ENCODE measurements at regions not wholly inside any gene's neighbourhood (a gene's known extent, or its start where the extent isn't known, plus 50 kb on each side); places are given as distances from the start of the nearest gene placed in this dataset.

- TF ChIP-seq CTCF (IDR thresholded peaks at IDR 0.05), result no peak
- DNase-seq (ENCODE audit: low spot score) (no peak), ATAC-seq (ENCODE audit: low FRiP score) (no peak)
These were observed 361.2 kb downstream of the BCOR start for GRCh38 chrX:39736216-39737211.

GRCh38 chrX:39739585-39739984 is 358.2 kb downstream of the BCOR start:
- DNase-seq (ENCODE audit: low spot score) (no peak), ATAC-seq (ENCODE audit: low FRiP score) (no peak)
- no peak for TF ChIP-seq CTCF (IDR thresholded peaks at IDR 0.05)

- ATAC-seq (ENCODE audit: low FRiP score), result no peak
- no peak for DNase-seq (ENCODE audit: low spot score)
- TF ChIP-seq CTCF (IDR thresholded peaks at IDR 0.05), result no peak
These were observed 357.7 kb downstream of the BCOR start for GRCh38 chrX:39740078-39740477.

- no peak for TF ChIP-seq CTCF (IDR thresholded peaks at IDR 0.05)
- ATAC-seq (ENCODE audit: low FRiP score) (no peak), DNase-seq (ENCODE audit: low spot score) (no peak)
These were observed 355.9 kb downstream of the BCOR start for GRCh38 chrX:39741904-39742303.

GRCh38 chrX:39745818-39746217 is 351.9 kb downstream of the BCOR start:
- DNase-seq (ENCODE audit: low spot score), result no peak

GRCh38 chrX:39749135-39749534 is 348.6 kb downstream of the BCOR start:
- ATAC-seq (ENCODE audit: low FRiP score), result no peak
- DNase-seq (ENCODE audit: low spot score), result no peak
- TF ChIP-seq CTCF (IDR thresholded peaks at IDR 0.05), result no peak

More at GRCh38 chrX:39745818-39746217, 351.9 kb downstream of the BCOR start:
- TF ChIP-seq CTCF (IDR thresholded peaks at IDR 0.05), result no peak
- ATAC-seq (ENCODE audit: low FRiP score), result no peak

- no peak for TF ChIP-seq CTCF (IDR thresholded peaks at IDR 0.05)
- ATAC-seq (ENCODE audit: low FRiP score) (no peak), DNase-seq (ENCODE audit: low spot score) (no peak)
These were observed 348.0 kb downstream of the BCOR start for GRCh38 chrX:39749728-39750127.
